GM19239 (cell line): ENCODE measurements at regions not wholly inside any gene's neighbourhood (a gene's known extent, or its start where the extent isn't known, plus 50 kb on each side); places are given as distances from the start of the nearest gene placed in this dataset.

Source experiments
- DNase-seq: peaks from one replicate; pipeline ENCODE4 v3.0.0; 2011; ENCODE audit warnings: low spot score; ENCODE audit not compliant: insufficient read length
- FAIRE-seq: peaks from 2 replicates; lab custom pipeline; 2011; peaks lifted over from hg19 to GRCh38; lab: Jason Lieb, UNC

- DNase-seq (no peak), FAIRE-seq (no peak)
Observed at GRCh38 chr12:13849456-13849855, 131.9 kb downstream of the GRIN2B start.

- FAIRE-seq (no peak), DNase-seq (no peak)
Observed at GRCh38 chr12:13843841-13844240, 137.6 kb downstream of the GRIN2B start.

- DNase-seq (no peak), FAIRE-seq (no peak)
Observed at GRCh38 chr12:13841358-13841757, 140.0 kb downstream of the GRIN2B start.

- FAIRE-seq (no peak), DNase-seq (no peak)
Observed at GRCh38 chr12:13839365-13840336, 141.8 kb downstream of the GRIN2B start.

GRCh38 chr12:13836099-13836498 lies 145.3 kb downstream of the GRIN2B start:
- DNase-seq (no peak), FAIRE-seq (no peak)

- DNase-seq (no peak), FAIRE-seq (no peak)
Observed at GRCh38 chr12:13835652-13836051, 145.8 kb downstream of the GRIN2B start.

- no peak for FAIRE-seq
- no peak for DNase-seq
Observed at GRCh38 chr12:13834241-13834640, 147.2 kb downstream of the GRIN2B start.

- FAIRE-seq (no peak), DNase-seq (no peak)
Observed at GRCh38 chr12:13817131-13817530, 164.3 kb downstream of the GRIN2B start.

GRCh38 chr12:13816394-13816793 lies 165.0 kb downstream of the GRIN2B start:
- FAIRE-seq (no peak), DNase-seq (no peak)

- DNase-seq (no peak), FAIRE-seq (no peak)
Observed at GRCh38 chr12:13812168-13812567, 169.2 kb downstream of the GRIN2B start.

- FAIRE-seq (no peak), DNase-seq (no peak)
Observed at GRCh38 chr12:13811061-13811460, 170.3 kb downstream of the GRIN2B start.

GRCh38 chr12:13805041-13805440 lies 176.4 kb downstream of the GRIN2B start:
- FAIRE-seq (no peak), DNase-seq (no peak)

GRCh38 chr12:13801543-13801942 lies 179.9 kb downstream of the GRIN2B start:
- no peak for DNase-seq
- no peak for FAIRE-seq

GRCh38 chr12:13799574-13799973 lies 181.8 kb downstream of the GRIN2B start:
- DNase-seq = no peak
- FAIRE-seq = no peak

GRCh38 chr12:13798162-13798561 lies 183.2 kb downstream of the GRIN2B start:
- no peak for DNase-seq
- FAIRE-seq = no peak

GRCh38 chr12:13794706-13795105 lies 186.7 kb downstream of the GRIN2B start:
- FAIRE-seq (no peak), DNase-seq (no peak)

- FAIRE-seq = no peak
- DNase-seq = no peak
Observed at GRCh38 chr12:13790317-13790716, 191.1 kb downstream of the GRIN2B start.

- DNase-seq (no peak), FAIRE-seq (no peak)
Observed at GRCh38 chr12:13788626-13789025, 192.8 kb downstream of the GRIN2B start.

- no peak for DNase-seq
- FAIRE-seq = no peak
Observed at GRCh38 chr12:13786646-13787045, 194.8 kb downstream of the GRIN2B start.

- DNase-seq (no peak), FAIRE-seq (no peak)
Observed at GRCh38 chr12:13784504-13784903, 196.9 kb downstream of the GRIN2B start.

- DNase-seq = no peak
- no peak for FAIRE-seq
Observed at GRCh38 chr12:13780453-13780852, 200.9 kb downstream of the GRIN2B start.

GRCh38 chr12:13777374-13777773 lies 204.0 kb downstream of the GRIN2B start:
- FAIRE-seq (no peak), DNase-seq (no peak)
